ENCODE measurements at regions not wholly inside any gene's neighbourhood (a gene's known extent, or its start where the extent isn't known, plus 50 kb on each side); places are given as distances from the start of the nearest gene placed in this dataset.

DNA sequence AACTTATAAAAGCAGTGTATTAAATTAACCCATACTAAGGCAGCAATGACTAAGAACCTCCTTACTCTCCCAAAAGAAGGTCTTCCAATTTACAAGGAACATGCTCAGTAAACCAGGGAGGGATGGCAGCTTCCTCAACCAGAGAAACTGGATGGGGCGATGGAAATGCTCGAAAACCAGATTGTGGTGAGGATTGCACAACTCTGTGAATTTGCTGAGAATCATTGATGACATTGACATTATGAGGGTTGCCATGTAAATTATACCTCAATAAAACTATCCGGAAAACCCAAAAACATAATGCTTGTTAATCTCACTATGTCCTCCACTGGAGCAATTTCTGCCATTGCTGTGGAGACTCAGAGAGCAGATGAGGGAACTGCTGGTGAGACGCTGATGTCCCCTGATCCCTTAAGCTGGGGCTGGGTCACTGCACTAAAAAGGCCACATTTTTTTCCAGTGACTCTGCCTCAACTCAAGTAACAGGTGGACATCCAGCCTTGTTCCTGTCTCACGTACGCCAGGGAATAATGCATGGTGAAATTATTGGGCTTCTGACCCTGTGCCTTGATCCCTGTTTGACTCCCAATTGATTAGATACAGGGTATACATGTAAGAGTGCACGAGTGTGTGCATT is 288.3 kb downstream of the CYP26B1 start:
- Histone ChIP-seq H3K27me3 (replicated peaks in 1 of 7) (no peaks in the 10 kb centered on the region), H3K9me3 (peaks cover 0 to 13% (median 3%) of the 10 kb centered on the region in 8 donors), H3K27ac (no peak overlapping the region), H3K36me3 (no peaks in the 10 kb centered on the region), H3K4me1 (no peaks in the 10 kb centered on the region), H3K4me3 (no peak overlapping the region)
- DNase-seq, result no peak
- 84 to 95% (median 86%) methylated on average over 7 of the region's 7 CpGs for WGBS, 5 donors
- no peak for TF ChIP-seq POLR2AphosphoS5 (IDR thresholded peaks at IDR 0.05)
- TF ChIP-seq, protein P1, sequence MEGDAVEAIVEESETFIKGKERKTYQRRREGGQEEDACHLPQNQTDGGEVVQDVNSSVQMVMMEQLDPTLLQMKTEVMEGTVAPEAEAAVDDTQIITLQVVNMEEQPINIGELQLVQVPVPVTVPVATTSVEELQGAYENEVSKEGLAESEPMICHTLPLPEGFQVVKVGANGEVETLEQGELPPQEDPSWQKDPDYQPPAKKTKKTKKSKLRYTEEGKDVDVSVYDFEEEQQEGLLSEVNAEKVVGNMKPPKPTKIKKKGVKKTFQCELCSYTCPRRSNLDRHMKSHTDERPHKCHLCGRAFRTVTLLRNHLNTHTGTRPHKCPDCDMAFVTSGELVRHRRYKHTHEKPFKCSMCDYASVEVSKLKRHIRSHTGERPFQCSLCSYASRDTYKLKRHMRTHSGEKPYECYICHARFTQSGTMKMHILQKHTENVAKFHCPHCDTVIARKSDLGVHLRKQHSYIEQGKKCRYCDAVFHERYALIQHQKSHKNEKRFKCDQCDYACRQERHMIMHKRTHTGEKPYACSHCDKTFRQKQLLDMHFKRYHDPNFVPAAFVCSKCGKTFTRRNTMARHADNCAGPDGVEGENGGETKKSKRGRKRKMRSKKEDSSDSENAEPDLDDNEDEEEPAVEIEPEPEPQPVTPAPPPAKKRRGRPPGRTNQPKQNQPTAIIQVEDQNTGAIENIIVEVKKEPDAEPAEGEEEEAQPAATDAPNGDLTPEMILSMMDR (IDR thresholded peaks at IDR 0.05 in 8 of 11, conservative IDR thresholded peaks at IDR 0.05 in 3 of 11), result no peak
- TF ChIP-seq POLR2A (IDR thresholded peaks at IDR 0.05), result no peak
- intact Hi-C loops (cut with DNase I; ENCODE audit: low total_unique reads), result no loop called here

DNA sequence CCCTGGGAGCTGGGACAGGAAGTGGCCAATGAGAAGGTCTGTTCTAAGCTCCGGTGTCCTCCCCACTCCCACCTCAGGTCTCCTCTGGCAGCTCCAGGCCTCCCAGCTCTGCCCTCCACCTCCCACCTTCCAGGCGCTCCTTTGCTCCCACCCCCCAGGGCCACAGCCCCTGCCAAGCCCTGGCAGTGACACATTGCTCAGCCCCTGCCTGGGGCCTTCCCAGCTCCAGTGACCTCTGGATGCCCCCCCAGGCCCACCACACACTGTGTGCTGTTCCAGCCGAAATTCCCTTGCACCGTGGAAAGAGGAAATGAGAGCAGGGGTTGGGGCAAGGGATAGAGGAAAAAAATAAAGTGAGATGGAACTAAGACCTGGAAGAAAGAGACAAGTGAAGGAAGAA is 289.6 kb downstream of the CYP26B1 start:
- Histone ChIP-seq H3K9me3 (peaks cover 0 to 13% (median 3%) of the 10 kb centered on the region in 8 donors), H3K36me3 (no peaks in the 10 kb centered on the region), H3K27me3 (replicated peaks in 1 of 7) (peaks cover 0 to 4% (median 0%) of the 10 kb centered on the region in 7 donors), H3K4me3 (no peak overlapping the region), H3K27ac (no peak overlapping the region), H3K4me1 (no peaks in the 10 kb centered on the region)
- WGBS, 5 donors, result 60 to 74% (median 63%) methylated on average over 4 of the region's 4 CpGs
- DNase-seq, result no peak
- TF ChIP-seq, protein P1 (IDR thresholded peaks at IDR 0.05 in 8 of 11, conservative IDR thresholded peaks at IDR 0.05 in 3 of 11), result no peak
- TF ChIP-seq POLR2AphosphoS5 (IDR thresholded peaks at IDR 0.05), result no peak
- intact Hi-C loops (cut with DNase I; ENCODE audit: low total_unique reads), result no loop called here

DNA sequence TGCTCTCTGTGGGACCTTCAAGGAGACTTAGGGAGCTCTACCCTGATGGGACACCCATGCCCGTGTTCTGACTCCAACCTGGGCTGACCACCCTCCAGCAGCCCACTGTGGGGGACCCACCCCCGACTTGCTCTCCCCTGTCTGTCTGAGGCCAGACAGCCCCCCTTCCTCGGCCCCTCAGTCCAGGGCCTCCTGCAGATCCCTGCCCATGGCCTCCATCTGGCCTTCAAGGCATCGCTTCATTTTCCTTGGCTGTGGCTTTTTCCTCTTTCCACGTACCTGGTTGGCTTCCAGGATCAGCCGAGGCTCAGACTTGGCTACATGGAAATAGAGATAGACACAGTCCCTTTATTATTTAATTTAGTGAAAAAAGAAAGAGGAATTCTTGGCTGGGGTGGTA is 290.0 kb downstream of the CYP26B1 start:
- Histone ChIP-seq H3K4me3 (no peak overlapping the region), H3K27me3 (replicated peaks in 1 of 7) (peaks cover 0 to 8% (median 0%) of the 10 kb centered on the region in 7 donors), H3K36me3 (no peaks in the 10 kb centered on the region), H3K4me1 (no peaks in the 10 kb centered on the region), H3K27ac (no peak overlapping the region), H3K9me3 (peaks cover 0 to 13% (median 3%) of the 10 kb centered on the region in 8 donors)
- intact Hi-C loops (cut with DNase I; ENCODE audit: low total_unique reads), result no loop called here
- DNase-seq, result no peak
- 77 to 94% (median 89%) methylated on average over 6 of the region's 6 CpGs for WGBS, 5 donors
- no peak for TF ChIP-seq POLR2AphosphoS5 (IDR thresholded peaks at IDR 0.05)
- TF ChIP-seq POLR2A (IDR thresholded peaks at IDR 0.05), result no peak
- TF ChIP-seq, protein P1 (IDR thresholded peaks at IDR 0.05 in 8 of 11, conservative IDR thresholded peaks at IDR 0.05 in 3 of 11), result no peak

- Histone ChIP-seq H3K27ac (no peak overlapping the region), H3K9me3 (peaks cover 0 to 13% (median 3%) of the 10 kb centered on the region in 8 donors), H3K4me3 (no peak overlapping the region), H3K27me3 (replicated peaks in 1 of 7) (peaks cover 0 to 15% (median 0%) of the 10 kb centered on the region in 7 donors), H3K36me3 (no peaks in the 10 kb centered on the region), H3K4me1 (peaks cover 0 to 4% (median 0%) of the 10 kb centered on the region in 6 donors)
- intact Hi-C loops (cut with DNase I; ENCODE audit: low total_unique reads), result no loop called here
- TF ChIP-seq POLR2AphosphoS5 (IDR thresholded peaks at IDR 0.05) (no peak), POLR2A (IDR thresholded peaks at IDR 0.05) (no peak)
- no peak for DNase-seq
- WGBS, 5 donors, result 69 to 86% (median 82%) methylated on average over 10 of the region's 10 CpGs
These were observed 290.7 kb downstream of the CYP26B1 start for GRCh38 chr2:71856773-71857525.

All from spleen (tissue), 11 donors.